Neural cell (in vitro differentiated cells): ENCODE measurements at regions not wholly inside any gene's neighbourhood (a gene's known extent, or its start where the extent isn't known, plus 50 kb on each side); places are given as distances from the start of the nearest gene placed in this dataset.

ENCODE experiments used
- H2AFZ ChIP-seq: fragments of 200-600, 300-800 bp; sonication (generic), shearing (Covaris generic); 2 replicates; pipeline ENCODE4 v1.6.0; 2014; ENCODE audit warnings: low read depth, mild to moderate bottlenecking, antibody characterized with exemption, low read length, moderate library complexity
- H3F3A ChIP-seq: fragments of 200-600 bp; shearing (Covaris generic); 2 replicates; pipeline ENCODE4 v1.6.1; 2016; ENCODE audit warnings: mild to moderate bottlenecking, moderate library complexity, mixed read lengths, antibody characterized with exemption, low read length; ENCODE audit not compliant: insufficient read depth, poor library complexity, severe bottlenecking
- H3K27ac ChIP-seq: fragments of 200-600, 300-800 bp; sonication (generic), shearing (Covaris generic); 2 replicates; pipeline ENCODE4 v1.5.1; 2014; ENCODE audit warnings: mild to moderate bottlenecking, low read length, moderate library complexity
- H3K27me3 ChIP-seq: fragments of 300-800, 200-600 bp; sonication (generic), shearing (Covaris generic); 2 replicates; pipeline ENCODE4 v1.6.0; 2014; ENCODE audit warnings: mild to moderate bottlenecking, low read depth, low read length, moderate library complexity; ENCODE audit not compliant: insufficient read depth
- H3K36me3 ChIP-seq: fragments of 300-800, 200-600 bp; sonication (generic), shearing (Covaris generic); 2 replicates; pipeline ENCODE4 v1.5.1; 2014; ENCODE audit warnings: mild to moderate bottlenecking, antibody characterized with exemption, low read length, moderate library complexity; ENCODE audit not compliant: insufficient read depth
- H3K4me2 ChIP-seq: fragments of 300-800, 200-600 bp; sonication (generic), shearing (Covaris generic); 2 replicates; pipeline ENCODE4 v1.6.0; 2014; ENCODE audit warnings: mild to moderate bottlenecking, low read length
- H3K4me3 ChIP-seq: fragments of 300-800, 200-600 bp; sonication (generic), shearing (Covaris generic); 2 replicates; pipeline ENCODE4 v1.5.1; 2014; ENCODE audit warnings: mild to moderate bottlenecking, low read length, moderate library complexity
- H3K79me2 ChIP-seq: fragments of 200-600 bp; shearing (Covaris generic); replicated peaks from 2 replicates; pipeline ENCODE4 v1.6.0; 2014; ENCODE audit warnings: mild to moderate bottlenecking, low read length, moderate library complexity; ENCODE audit not compliant: insufficient read depth
- H3K9ac ChIP-seq: fragments of 300-800, 200-600 bp; sonication (generic), shearing (Covaris generic); 2 replicates; pipeline ENCODE4 v1.6.1; 2016; ENCODE audit warnings: mild to moderate bottlenecking, low read length, mixed read lengths
- H3K9me2 ChIP-seq: fragments of 200-600 bp; shearing (Covaris generic); 2 replicates; pipeline ENCODE4 v1.6.1; 2016; ENCODE audit warnings: mild to moderate bottlenecking, low read length, mixed read lengths; ENCODE audit not compliant: insufficient read depth
- H3K9me3 ChIP-seq: fragments of 200-600, 300-800 bp; sonication (generic), shearing (Covaris generic); 2 replicates; pipeline ENCODE4 v1.6.1; 2016; ENCODE audit warnings: mild to moderate bottlenecking, mixed run types, low read length, moderate library complexity, mixed read lengths
- H4K20me1 ChIP-seq: fragments of 200-600 bp; shearing (Covaris generic); 2 replicates; pipeline ENCODE4 v1.6.1; 2016; ENCODE audit warnings: mild to moderate bottlenecking, mixed run types; ENCODE audit not compliant: insufficient read depth
- EP300 ChIP-seq: fragments of 450-650 bp; conservative IDR thresholded peaks from 2 replicates; pipeline ENCODE4 v1.6.1; 2014; ENCODE audit warnings: antibody characterized with exemption, mild to moderate bottlenecking, moderate library complexity; ENCODE audit not compliant: poor library complexity, severe bottlenecking
- EZH2 ChIP-seq: fragments of 200-600, 300-800 bp; shearing (Covaris generic), sonication (generic); IDR thresholded peaks from 2 replicates; pipeline ENCODE4 v1.6.1; 2014; ENCODE audit warnings: antibody characterized with exemption, low read length, borderline replicate concordance, mild to moderate bottlenecking; ENCODE audit not compliant: insufficient read depth, poor library complexity, severe bottlenecking
- MXI1 ChIP-seq: fragments of 450-650 bp; conservative IDR thresholded peaks from 2 replicates; pipeline ENCODE4 v1.6.1; 2014; ENCODE audit warnings: antibody characterized with exemption, mild to moderate bottlenecking; ENCODE audit not compliant: poor library complexity, severe bottlenecking
- POLR2AphosphoS5 ChIP-seq: IDR thresholded peaks from 2 replicates; pipeline ENCODE4 v1.6.1; 2012
- RAD21 ChIP-seq: fragments of 450-650 bp; conservative IDR thresholded peaks from 2 replicates; pipeline ENCODE4 v1.6.1; 2014; ENCODE audit warnings: antibody characterized with exemption, mild to moderate bottlenecking, moderate library complexity
- SMC3 ChIP-seq: fragments of 450-650 bp; conservative IDR thresholded peaks from 2 replicates; pipeline ENCODE4 v1.6.1; 2014; ENCODE audit warnings: antibody characterized with exemption, mild to moderate bottlenecking, moderate library complexity; ENCODE audit not compliant: poor library complexity
- TAF1 ChIP-seq: IDR thresholded peaks from 2 replicates; pipeline ENCODE4 v1.6.1; 2012; ENCODE audit warnings: low read depth
- TF ChIP-seq, protein P1 (sequence below): fragments of 450-650 bp; IDR thresholded peaks from 2 replicates; pipeline ENCODE4 v1.5.1; 2014; ENCODE audit warnings: antibody characterized with exemption, mild to moderate bottlenecking, moderate library complexity; ENCODE audit not compliant: poor library complexity, severe bottlenecking
- TF ChIP-seq, protein P2 (sequence below): IDR thresholded peaks from 2 replicates; pipeline ENCODE4 v1.6.1; 2012; ENCODE audit warnings: borderline replicate concordance

DNA sequence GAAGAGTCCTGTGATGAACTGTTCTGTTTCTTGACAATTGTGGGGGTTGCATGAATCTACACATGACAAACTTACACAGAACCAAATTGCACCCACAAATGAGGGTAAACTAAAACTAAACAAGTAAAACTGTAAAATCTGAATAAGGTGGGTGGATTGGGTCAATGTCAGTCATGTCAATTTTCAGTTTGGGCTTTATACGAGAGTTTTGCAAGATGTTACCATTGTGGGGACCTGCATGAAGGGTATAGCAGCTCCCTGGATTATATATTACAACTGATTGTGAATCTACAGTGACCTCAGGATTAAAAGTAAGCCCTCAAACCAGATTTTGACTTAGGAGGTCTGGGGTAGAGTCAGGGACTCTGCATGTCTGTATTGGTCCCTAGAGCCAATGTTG is 101.5 kb upstream of the LHX5 start (continued):
- TF ChIP-seq RAD21 (no peak), EP300 (no peak), SMC3 (no peak)

GRCh38 chr12:113571713-113572112 is 100.0 kb upstream of the LHX5 start:
- Histone ChIP-seq H3K79me2 (no peaks in the 10 kb centered on the region), H3K36me3 (no peaks in the 10 kb centered on the region), H3K27me3 (no peaks in the 10 kb centered on the region), H3F3A (no peaks in the 10 kb centered on the region), H3K9ac (no peak overlapping the region), H2AFZ (no peak overlapping the region), H3K9me3 (no peaks in the 10 kb centered on the region), H4K20me1 (no peaks in the 10 kb centered on the region), H3K4me2 (no peak overlapping the region), H3K27ac (no peak overlapping the region), H3K9me2 (no peaks in the 10 kb centered on the region), H3K4me3 (no peak overlapping the region)
- no peak for TF ChIP-seq EZH2
- TF ChIP-seq, protein P1, sequence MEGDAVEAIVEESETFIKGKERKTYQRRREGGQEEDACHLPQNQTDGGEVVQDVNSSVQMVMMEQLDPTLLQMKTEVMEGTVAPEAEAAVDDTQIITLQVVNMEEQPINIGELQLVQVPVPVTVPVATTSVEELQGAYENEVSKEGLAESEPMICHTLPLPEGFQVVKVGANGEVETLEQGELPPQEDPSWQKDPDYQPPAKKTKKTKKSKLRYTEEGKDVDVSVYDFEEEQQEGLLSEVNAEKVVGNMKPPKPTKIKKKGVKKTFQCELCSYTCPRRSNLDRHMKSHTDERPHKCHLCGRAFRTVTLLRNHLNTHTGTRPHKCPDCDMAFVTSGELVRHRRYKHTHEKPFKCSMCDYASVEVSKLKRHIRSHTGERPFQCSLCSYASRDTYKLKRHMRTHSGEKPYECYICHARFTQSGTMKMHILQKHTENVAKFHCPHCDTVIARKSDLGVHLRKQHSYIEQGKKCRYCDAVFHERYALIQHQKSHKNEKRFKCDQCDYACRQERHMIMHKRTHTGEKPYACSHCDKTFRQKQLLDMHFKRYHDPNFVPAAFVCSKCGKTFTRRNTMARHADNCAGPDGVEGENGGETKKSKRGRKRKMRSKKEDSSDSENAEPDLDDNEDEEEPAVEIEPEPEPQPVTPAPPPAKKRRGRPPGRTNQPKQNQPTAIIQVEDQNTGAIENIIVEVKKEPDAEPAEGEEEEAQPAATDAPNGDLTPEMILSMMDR, result no peak
- no peak for TF ChIP-seq EP300
- TF ChIP-seq MXI1, result no peak
- TF ChIP-seq RAD21, result no peak
- no peak for TF ChIP-seq TAF1
- no peak for TF ChIP-seq POLR2AphosphoS5

GRCh38 chr12:113569806-113570205 is 98.1 kb upstream of the LHX5 start:
- Histone ChIP-seq H3K79me2 (no peaks in the 10 kb centered on the region), H3K36me3 (no peaks in the 10 kb centered on the region), H3K9me3 (no peaks in the 10 kb centered on the region), H3F3A (no peaks in the 10 kb centered on the region), H2AFZ (no peak overlapping the region), H3K27me3 (no peaks in the 10 kb centered on the region), H3K4me2 (no peak overlapping the region), H3K27ac (no peak overlapping the region), H3K9ac (no peak overlapping the region), H4K20me1 (no peaks in the 10 kb centered on the region), H3K4me3 (no peak overlapping the region), H3K9me2 (no peaks in the 10 kb centered on the region)
- TF ChIP-seq RAD21 (no peak), POLR2AphosphoS5 (no peak), MXI1 (no peak), EP300 (no peak), SMC3 (no peak), TAF1 (no peak), EZH2 (no peak)
- TF ChIP-seq, protein P1, result no peak
- TF ChIP-seq, protein P2, sequence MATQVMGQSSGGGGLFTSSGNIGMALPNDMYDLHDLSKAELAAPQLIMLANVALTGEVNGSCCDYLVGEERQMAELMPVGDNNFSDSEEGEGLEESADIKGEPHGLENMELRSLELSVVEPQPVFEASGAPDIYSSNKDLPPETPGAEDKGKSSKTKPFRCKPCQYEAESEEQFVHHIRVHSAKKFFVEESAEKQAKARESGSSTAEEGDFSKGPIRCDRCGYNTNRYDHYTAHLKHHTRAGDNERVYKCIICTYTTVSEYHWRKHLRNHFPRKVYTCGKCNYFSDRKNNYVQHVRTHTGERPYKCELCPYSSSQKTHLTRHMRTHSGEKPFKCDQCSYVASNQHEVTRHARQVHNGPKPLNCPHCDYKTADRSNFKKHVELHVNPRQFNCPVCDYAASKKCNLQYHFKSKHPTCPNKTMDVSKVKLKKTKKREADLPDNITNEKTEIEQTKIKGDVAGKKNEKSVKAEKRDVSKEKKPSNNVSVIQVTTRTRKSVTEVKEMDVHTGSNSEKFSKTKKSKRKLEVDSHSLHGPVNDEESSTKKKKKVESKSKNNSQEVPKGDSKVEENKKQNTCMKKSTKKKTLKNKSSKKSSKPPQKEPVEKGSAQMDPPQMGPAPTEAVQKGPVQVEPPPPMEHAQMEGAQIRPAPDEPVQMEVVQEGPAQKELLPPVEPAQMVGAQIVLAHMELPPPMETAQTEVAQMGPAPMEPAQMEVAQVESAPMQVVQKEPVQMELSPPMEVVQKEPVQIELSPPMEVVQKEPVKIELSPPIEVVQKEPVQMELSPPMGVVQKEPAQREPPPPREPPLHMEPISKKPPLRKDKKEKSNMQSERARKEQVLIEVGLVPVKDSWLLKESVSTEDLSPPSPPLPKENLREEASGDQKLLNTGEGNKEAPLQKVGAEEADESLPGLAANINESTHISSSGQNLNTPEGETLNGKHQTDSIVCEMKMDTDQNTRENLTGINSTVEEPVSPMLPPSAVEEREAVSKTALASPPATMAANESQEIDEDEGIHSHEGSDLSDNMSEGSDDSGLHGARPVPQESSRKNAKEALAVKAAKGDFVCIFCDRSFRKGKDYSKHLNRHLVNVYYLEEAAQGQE, result no peak
